Fibroblast of lung (primary cell): ENCODE measurements at regions not wholly inside any gene's neighbourhood (a gene's known extent, or its start where the extent isn't known, plus 50 kb on each side); places are given as distances from the start of the nearest gene placed in this dataset.

Source experiments
- DNase-seq, 2 donors: peaks; one replicate each; pipeline versions ENCODE4 v3.0.0 to v3.0.0-alpha.2; 2010; ENCODE audit warnings: low read depth in 2 of 2
- H2AFZ ChIP-seq: 2 replicates; pipeline ENCODE4 v1.5.1; 2012; ENCODE audit warnings: low read length, control low read depth, inconsistent platforms
- H3K27ac ChIP-seq: 2 replicates; pipeline ENCODE4 v1.5.1; 2011; ENCODE audit warnings: low read length, control low read depth; ENCODE audit not compliant: insufficient read depth
- H3K27me3 ChIP-seq: 2 replicates; pipeline ENCODE4 v1.5.1; 2011; ENCODE audit warnings: mild to moderate bottlenecking, low read length; ENCODE audit not compliant: control insufficient read depth, insufficient read depth
- H3K36me3 ChIP-seq: 2 replicates; pipeline ENCODE4 v1.5.1; 2011; ENCODE audit warnings: low read length; ENCODE audit not compliant: control insufficient read depth, insufficient read depth
- H3K4me1 ChIP-seq: 2 replicates; pipeline ENCODE4 v1.5.1; 2011; ENCODE audit warnings: low read length; ENCODE audit not compliant: control insufficient read depth, insufficient read depth; ENCODE audit errors: extremely low read depth
- H3K4me2 ChIP-seq: 2 replicates; pipeline ENCODE4 v1.5.1; 2011; ENCODE audit warnings: low read length, control low read depth; ENCODE audit not compliant: insufficient read depth; ENCODE audit errors: extremely low read depth
- H3K4me3 ChIP-seq, 4 experiments: fragments of 200-600 bp in 1 of 4; sonication (generic) in 1 of 4; replicated peaks in 1 of 4; 2 replicates each; pipeline ENCODE4 v1.5.1; 2011 to 2016; ENCODE audit warnings: low read length in 4 of 4, low read depth in 3 of 4, mild to moderate bottlenecking in 3 of 4, control low read depth in 2 of 4, inconsistent platforms in 1 of 4, mixed read lengths in 1 of 4; ENCODE audit not compliant: insufficient read depth in 1 of 4; ENCODE audit errors: control extremely low read depth in 1 of 4
- H3K79me2 ChIP-seq: 2 replicates; pipeline ENCODE4 v1.5.1; 2012; ENCODE audit warnings: mild to moderate bottlenecking, low read length, inconsistent platforms; ENCODE audit not compliant: control insufficient read depth, insufficient read depth
- H3K9ac ChIP-seq: 2 replicates; pipeline ENCODE4 v1.5.1; 2011; ENCODE audit warnings: mild to moderate bottlenecking, low read length, control low read depth; ENCODE audit not compliant: insufficient read depth
- H3K9me3 ChIP-seq: 2 replicates; pipeline ENCODE4 v1.5.1; 2012; ENCODE audit warnings: low read depth, low read length; ENCODE audit not compliant: control insufficient read depth, insufficient read depth
- H4K20me1 ChIP-seq: 2 replicates; pipeline ENCODE4 v1.5.1; 2011; ENCODE audit warnings: low read length; ENCODE audit not compliant: control insufficient read depth, insufficient read depth; ENCODE audit errors: extremely low read depth
- CTCF ChIP-seq, 2 donors: IDR thresholded peaks in 1 of 2; conservative IDR thresholded peaks in 1 of 2; 1 replicate in 1 of 2; 2 replicates in 1 of 2; pipeline ENCODE4 v1.5.1; 2011 to 2012; ENCODE audit warnings: low read length in 2 of 2, control low read depth in 1 of 2, inconsistent platforms in 1 of 2, low read depth in 1 of 2, mild to moderate bottlenecking in 1 of 2
- EZH2 ChIP-seq: IDR thresholded peaks from 2 replicates; pipeline ENCODE4 v1.5.1; 2012; ENCODE audit warnings: low read length, control low read depth, mild to moderate bottlenecking; ENCODE audit errors: missing control alignments

- no peak overlapping the region for H3K4me2 ChIP-seq
- no peak overlapping the region for H3K4me3 ChIP-seq
- no peaks in the 10 kb centered on the region for H3K79me2 ChIP-seq
- no peaks in the 10 kb centered on the region for H3K27me3 ChIP-seq
- no peak for TF ChIP-seq CTCF (conservative IDR thresholded peaks at IDR 0.05 in 1 of 2, IDR thresholded peaks at IDR 0.05 in 1 of 2; ENCODE audit: low read depth in 1 of 2, low read length in 2 of 2)
- no peak for TF ChIP-seq EZH2
- no peaks in the 10 kb centered on the region for H4K20me1 ChIP-seq
- no peak overlapping the region for H2AFZ ChIP-seq
- no peaks in the 10 kb centered on the region for H3K9me3 ChIP-seq
- DNase-seq: no peak
- no peak overlapping the region for H3K9ac ChIP-seq
- no peaks in the 10 kb centered on the region for H3K36me3 ChIP-seq
- H3K27ac ChIP-seq: no peak overlapping the region
- no peaks in the 10 kb centered on the region for H3K4me1 ChIP-seq
Observed at GRCh38 chr11:128125723-128126122, 461.6 kb downstream of the ETS1 start.

- DNase-seq: no peak
- Histone ChIP-seq H2AFZ (no peak overlapping the region), H3K27ac (no peak overlapping the region), H3K36me3 (no peaks in the 10 kb centered on the region), H3K79me2 (no peaks in the 10 kb centered on the region), H3K4me2 (no peak overlapping the region), H3K9me3 (no peaks in the 10 kb centered on the region), H3K4me1 (no peaks in the 10 kb centered on the region), H3K4me3 (no peak overlapping the region), H4K20me1 (no peaks in the 10 kb centered on the region), H3K9ac (no peak overlapping the region), H3K27me3 (no peaks in the 10 kb centered on the region)
- TF ChIP-seq EZH2: no peak
- no peak for TF ChIP-seq CTCF (conservative IDR thresholded peaks at IDR 0.05 in 1 of 2, IDR thresholded peaks at IDR 0.05 in 1 of 2; ENCODE audit: low read depth in 1 of 2, low read length in 2 of 2)
Observed at GRCh38 chr11:128116885-128117284, 470.5 kb downstream of the ETS1 start.

- Histone ChIP-seq H3K79me2 (no peaks in the 10 kb centered on the region), H3K9me3 (no peaks in the 10 kb centered on the region), H2AFZ (no peak overlapping the region), H3K27me3 (no peaks in the 10 kb centered on the region), H3K36me3 (no peaks in the 10 kb centered on the region), H3K4me1 (no peaks in the 10 kb centered on the region), H3K4me3 (no peak overlapping the region), H3K9ac (no peak overlapping the region), H4K20me1 (no peaks in the 10 kb centered on the region), H3K4me2 (no peak overlapping the region), H3K27ac (no peak overlapping the region)
- TF ChIP-seq EZH2 (no peak), CTCF (conservative IDR thresholded peaks at IDR 0.05 in 1 of 2, IDR thresholded peaks at IDR 0.05 in 1 of 2; ENCODE audit: low read depth in 1 of 2, low read length in 2 of 2) (no peak)
- DNase-seq: no peak
Observed at GRCh38 chr11:128116447-128116846, 470.9 kb downstream of the ETS1 start.
